Activated CD4-positive, alpha-beta T cell treated with anti-CD3 and anti-CD28 coated beads for 4 hours (primary cell): ENCODE measurements at regions not wholly inside any gene's neighbourhood (a gene's known extent, or its start where the extent isn't known, plus 50 kb on each side); places are given as distances from the start of the nearest gene placed in this dataset.

Source experiments
- DNase-seq, 2 donors: peaks; one replicate each; pipeline ENCODE4 v3.0.0-alpha.2; 2020

DNA sequence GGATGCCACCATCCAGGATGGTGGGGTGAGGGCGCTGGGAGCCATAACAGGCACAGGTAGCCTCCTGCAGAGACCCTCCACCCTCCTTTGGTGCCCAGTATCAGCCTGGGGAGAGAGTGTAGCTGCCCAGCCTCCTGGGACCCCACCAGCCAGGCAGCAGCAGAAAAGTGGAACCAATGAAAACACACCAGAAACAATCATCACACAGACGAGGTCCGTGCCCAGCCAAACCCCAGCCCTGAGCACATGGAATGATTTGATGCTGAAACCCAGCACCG, 285.1 kb downstream of the PTPRU start:
- DNase-seq: no peak

DNA sequence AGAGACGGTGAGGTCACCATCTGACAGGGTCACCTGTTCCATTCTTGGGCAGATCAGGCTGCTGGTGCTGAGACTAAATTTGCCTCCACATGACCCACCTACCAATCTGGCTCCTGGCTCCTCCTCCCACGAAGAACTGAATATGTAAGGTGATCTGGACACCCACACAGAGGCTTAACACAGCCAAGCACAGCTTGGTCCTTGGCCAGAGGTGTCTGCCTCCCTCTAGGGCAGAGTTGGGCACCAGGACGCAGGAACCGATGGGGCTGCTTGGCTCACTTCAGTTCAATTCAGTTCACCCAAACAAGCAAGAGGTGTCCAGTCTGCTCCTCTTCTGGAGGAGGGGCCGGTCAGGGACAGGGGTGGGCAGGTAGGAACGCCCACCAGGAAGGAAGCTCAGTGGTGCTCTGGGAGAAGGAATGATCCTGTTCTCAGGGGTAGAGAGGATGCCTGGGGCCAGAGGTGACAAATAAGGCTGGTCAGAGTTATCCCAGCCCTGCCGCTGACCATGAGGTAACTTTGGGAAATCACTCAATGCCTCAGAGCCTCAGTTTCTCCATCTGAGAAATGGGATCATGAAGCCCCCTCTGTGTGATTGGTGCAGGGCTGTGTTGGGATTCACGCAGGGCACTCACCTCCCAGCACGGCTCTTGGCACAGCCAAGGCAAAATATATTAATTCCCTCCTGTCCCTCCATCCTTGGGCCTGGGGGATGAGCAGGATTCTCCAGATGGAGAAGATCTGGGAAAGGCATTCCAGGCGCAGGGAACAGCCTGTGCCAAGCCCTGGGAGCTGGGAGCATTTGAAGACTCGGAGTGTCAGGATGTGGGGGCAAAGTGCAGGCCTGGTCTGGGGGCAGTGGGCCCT, 284.5 kb downstream of the PTPRU start:
- DNase-seq: no peak

DNA sequence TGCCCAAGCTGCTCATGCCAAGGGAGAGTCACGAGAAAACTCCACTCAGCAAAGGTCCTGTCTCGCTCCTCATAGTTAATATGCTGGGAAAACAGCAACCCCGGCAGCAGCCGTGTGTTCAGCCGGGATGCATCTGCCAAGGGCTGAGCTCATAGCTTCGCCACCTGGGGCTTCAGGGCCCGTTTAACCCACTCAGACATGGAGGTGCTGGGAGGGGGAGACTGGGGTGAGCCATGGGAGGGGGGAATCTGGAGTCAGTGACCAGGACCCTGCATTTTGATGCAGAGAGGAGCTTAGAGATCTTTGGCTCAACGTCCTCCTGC, 283.4 kb downstream of the PTPRU start:
- no peak for DNase-seq

DNA sequence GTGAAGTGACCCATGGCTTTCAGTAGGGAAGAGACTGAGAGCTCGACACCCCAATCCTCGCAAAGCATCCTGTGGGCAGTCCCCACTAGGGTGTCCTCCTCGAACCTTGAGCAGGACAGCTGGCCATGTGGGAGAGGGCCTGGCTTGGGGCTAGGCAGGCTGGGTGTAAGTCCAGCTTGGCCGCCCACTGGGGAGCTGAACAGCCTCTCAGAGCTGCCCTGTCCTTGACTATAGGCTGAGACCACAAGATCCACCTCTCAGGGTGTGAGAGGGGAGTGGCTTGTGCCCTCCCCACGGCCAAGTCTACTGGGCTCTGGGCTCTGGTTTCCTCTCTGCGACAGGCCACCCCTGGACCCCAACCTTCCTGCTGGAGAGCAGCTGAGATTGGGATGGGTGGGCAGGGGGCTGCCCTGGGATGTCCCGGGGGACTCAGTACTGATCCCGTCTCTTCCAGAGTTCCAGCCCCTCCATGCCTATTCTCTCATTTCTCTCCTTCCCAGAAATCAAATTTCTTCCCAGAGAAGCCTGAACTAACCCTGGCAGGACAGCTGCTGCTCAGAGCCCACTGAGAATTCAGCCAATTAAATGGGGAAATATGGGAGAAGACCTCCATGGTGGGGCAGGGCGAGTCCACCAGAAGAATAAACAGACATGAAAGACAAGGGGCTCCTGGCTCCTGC, 282.9 kb downstream of the PTPRU start:
- DNase-seq: no peak

DNA sequence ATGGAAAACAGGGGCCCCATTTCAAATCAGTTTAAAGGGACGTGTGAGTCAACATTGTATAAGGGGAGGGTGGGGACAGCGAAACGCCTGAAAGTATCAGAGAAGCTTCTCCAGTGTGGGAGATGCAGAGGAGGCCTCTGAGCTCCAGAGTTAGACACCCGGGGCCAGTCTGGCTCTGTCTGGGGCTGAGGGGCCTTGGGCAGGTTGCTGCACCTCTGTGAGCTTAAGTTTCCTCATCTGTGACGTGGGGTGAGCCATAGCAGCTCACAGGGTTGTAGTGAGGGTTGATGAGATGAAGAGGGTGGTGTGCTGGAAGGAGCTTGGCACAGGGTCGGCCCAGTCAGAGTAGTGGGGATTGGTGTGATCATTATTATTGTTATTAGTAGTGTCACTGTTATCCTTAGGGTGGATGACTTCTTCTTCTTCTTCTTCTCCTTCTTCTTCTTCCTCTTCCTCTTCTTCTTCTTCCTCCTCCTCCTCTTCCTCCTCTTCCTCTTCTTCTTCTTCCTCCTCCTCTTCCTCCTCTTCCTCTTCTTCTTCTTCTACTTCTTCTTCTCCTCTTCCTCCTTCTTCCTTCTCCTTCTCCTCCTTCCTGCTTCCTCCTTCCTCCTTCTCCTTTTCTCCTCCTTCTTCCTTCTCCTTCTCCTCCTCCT, 282.0 kb downstream of the PTPRU start:
- no peak for DNase-seq

DNA sequence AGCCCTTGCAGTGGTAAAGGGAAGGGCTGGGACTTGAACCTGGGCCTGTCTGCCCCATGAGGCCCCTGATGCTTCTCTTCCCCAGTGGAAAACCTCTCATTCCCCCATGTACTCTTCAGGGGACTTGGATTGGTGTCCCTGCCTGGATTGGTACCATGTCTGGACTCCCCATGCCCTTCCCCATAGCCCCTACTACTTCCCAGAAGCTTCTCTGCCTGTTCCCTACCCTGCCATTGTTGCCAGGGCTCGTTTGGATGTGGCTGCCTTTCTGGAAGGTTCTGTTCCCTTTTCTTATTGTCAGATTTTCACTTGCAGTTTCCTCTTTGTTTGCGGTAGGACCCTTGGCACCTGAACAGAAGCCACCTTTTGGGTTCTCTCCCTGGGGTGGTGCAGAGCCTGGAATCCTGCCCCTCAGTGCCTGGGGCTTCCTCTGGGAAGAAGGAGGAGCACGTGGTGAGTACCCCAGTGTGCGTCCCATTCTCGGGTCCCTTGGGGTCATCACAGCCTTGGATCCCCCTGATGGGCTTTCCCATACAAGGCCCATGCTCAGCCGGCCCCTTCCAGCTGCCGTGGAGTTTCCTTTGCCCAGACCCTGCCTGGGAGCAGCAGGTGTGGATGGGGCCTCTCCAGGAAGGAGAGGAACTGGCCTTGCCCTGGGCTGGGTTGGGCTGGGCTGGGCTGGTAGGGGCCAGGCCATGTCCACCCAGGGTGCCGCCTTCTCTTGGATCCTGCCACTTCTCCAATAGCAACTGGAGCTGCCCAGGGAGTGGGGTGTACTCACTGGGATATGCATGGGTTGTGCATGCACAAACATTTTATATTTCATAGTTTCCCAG, 281.1 kb downstream of the PTPRU start:
- DNase-seq: no peak

DNA sequence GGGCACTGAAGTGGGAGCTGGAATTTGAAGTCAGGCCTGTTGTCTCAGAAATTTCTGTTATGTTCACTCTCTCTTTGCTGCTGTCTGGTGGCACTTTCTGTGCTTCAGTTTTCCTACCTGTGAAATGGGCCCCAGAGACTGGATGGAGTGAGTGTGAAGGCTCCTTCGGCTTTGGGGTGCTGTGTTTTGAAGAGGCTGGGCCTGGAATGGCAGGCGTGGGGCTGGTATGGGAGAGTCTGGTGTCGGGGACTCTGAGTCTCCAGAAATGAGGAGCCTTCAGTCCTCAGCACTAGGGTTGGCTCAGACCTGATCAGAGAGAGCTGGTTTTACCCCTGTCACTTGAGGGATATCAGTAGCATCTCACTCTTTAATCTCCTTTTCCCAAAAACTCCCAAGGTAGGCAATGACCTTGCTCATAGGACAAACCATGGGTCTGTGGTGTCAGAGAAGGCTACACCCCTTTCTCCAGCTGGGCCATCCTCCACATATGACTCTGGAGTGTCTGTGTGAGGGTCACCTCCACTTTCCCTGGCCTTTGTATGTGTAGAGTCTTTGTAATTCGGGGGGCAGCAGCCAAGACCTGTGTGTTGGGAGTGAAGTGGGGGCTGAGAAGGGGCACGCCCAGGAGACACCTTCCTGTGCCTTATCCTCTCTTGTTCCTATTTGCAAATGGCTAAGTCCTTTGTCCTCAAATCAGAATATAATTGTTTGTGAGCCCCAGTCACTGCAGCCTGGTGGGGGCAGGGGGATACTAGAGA, 279.9 kb downstream of the PTPRU start:
- DNase-seq: no peak

DNA sequence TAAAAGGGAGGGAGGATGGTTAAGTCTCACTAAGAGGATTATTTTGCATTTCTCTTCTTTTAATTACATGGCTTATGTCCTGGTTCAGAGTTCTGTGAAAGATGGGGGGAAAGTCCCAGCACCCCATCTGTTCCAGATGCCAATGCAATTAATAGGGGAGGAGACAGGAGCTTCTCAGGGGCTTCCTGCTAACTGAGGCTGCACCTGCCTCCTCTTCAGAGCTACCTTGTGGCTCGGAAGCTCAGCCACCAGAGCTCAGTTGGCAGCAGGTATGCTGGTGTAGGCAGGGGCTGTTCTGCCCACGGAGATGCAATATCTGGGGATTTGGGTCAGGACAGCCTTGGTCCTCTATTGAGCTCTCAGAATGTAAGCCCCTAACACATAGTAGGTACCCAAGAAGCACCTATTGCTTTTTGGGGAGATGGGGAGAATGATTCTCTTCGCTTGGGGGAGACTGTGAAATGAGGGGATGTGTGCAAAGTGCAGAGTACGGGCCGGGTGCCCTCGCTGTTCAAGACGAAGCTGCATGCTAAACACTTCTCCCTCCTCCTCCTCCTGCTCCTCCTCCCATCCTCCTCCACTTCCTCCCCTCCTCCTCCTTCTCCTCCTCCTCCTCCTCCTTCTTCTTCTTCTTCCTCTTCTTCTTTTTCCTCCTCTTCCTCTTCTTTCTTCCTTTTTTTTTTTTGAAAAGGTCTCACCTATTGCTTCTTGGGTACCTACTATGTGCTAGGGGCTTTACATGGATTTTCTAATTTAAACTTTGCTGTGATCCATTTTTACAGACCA, 279.0 kb downstream of the PTPRU start:
- DNase-seq: no peak

DNA sequence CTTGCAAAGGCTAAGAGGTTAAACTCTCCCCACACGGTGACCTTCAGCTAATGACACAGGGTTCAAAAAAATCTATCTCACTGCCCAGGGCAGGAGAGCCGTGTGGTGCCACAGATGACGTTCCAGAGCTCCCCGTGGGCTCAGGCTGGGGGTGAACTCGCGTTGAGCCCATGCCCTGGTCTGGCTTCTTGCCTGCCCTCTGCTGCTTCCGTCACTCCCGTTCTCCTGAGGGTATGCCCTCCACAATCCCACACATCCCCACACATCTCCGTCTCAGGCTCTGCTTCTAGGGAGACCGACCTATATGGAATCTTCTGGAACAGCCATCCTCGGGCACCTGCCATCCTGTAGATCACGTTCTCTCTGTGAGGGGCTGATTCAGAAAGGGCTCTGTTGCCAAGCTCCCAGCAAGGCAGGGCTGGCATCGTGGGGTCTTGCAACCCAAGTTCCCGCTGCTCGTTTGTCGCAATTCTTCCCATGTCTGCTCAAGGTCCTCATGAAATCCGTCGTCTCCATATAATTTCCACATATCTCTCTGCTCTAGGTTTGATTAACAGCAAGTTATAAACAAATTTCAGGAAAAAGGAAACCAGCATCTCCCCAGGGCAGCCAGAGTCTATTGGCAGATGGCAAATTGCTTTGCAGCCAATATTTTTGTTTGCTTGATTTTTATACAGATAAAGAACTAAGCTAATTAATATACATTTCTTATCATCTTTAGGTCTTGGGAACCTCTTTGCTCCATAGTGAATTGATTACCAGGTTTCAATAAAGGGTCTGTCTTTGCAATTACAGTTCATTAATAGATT, 278.2 kb downstream of the PTPRU start:
- DNase-seq: no peak

DNA sequence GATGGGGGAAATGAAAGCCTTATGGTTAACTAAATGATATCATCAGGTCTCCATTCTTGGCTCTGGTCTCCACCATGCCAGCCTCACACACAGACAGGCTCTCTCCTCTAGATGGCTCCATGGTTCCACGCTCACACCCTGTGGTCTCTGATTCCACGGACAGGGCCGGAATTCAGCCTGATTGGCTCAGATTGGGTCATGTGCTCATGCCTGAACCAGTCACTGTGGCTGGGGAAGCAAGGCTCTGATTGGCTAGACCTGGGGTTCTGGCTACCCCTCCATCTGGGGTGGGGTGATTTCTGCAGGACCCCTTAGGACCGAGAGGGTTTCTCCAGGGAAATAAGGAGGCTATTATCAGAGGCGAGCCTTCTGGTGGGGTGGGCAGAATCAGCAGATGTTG, 277.0 kb downstream of the PTPRU start:
- DNase-seq: no peak

DNA sequence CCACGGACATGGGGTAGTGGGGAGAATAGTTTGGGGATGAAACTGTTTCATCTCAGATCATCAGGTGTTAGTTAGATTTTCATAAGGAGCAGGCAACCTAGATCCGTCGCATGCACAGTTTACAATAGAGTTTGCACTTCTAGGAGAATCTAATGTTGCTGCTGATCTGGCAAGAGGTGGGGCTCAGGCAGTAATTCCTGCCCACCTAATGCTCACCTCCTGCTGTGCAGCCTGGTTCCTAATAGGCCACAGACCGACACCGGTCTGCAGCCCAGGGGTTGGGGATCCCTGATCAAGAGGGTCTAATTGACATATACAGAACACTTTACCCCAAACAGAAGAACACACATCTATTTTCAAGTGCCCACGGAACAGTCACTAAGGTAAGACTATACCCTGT, 275.1 kb downstream of the PTPRU start:
- no peak for DNase-seq

DNA sequence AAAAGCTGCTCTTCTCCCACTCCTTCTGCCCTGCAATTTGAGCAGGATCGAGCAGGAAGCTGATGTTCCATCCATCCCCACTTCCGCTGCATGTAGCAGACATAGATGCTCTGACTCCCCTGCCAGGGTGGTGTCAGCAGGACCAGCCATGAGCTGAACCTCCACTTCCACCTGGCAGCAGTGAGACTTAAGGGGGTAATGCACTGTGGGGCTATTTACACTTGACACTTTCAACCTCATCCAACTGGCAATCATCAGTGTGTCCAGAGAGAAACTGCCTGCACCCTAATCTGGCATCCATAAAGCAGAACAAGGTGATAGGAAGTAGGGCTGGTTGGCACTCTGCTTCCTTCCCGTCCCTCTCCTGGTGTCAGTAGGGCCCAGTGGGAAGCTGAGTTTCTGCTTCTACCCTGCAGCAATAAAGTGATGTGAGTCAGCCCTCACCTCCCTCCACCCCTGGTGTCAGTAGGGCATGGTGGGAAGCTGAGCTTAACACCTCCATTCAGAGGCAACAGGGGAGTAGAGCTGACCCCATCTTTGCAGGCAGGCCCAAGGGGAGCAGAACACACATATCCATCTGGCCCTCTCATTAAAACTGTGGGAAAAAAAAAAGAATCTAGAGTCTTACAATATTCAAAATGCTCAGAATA, 272.3 kb downstream of the PTPRU start:
- DNase-seq: no peak

DNA sequence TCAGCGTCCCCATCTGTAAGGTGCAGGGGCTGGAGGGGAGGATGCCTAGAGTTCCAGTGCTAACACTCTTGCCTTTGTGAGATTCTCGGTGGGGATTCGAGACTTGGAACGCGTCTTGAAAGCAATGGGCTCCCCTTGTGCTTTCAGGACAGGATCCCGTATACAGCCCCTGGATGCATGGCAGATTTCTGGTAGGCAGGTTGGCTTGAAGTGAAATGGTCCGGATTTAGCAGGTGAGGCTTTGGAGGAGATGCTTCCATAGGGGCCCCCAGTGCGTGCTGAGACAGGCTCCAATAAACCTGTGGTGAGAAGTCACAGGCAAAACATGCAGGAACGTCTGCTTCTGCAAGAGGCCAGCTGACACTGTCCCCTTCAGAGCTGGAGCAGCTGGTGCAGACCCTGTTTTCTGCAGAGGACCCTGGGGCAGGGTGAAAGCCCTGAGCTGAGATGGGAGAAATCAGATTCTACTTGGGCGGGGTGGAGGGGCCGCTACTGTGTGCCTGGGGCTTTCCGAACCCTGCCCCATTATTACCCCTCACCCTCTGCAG, 270.4 kb downstream of the PTPRU start:
- no peak for DNase-seq

DNA sequence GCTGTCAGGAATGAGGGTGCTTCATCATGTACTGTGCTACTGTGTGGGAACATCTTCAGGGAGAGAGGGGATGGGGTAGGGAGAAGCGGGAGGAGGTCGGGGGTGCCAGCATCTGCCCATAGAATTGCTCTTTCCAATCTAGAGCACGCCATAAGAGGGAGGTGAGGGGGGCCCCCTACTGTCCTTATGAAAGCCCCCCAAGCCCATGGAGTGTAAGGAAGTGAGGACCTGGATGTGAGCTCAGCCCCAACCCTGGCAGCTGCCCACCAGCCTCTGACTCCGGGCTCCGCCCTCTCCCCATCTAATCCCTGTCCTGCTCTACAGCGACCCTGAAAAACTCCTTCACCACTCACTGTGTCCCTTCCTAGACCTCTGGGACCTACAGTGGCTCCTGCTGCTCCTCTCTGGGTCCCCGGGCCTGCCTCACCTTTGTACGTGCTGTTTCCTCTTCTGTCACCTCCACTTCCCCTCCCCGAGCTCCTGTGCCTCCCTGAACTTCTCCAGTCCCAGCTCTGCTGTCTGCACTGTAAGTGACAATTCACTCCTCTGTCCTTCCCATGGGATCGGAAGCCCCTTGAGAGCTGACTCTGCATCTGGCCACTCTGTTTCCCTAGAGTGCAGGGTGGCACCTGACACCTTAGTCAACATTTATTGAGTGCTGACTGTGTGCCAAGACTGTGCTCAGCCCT, 269.4 kb downstream of the PTPRU start:
- DNase-seq: no peak

DNA sequence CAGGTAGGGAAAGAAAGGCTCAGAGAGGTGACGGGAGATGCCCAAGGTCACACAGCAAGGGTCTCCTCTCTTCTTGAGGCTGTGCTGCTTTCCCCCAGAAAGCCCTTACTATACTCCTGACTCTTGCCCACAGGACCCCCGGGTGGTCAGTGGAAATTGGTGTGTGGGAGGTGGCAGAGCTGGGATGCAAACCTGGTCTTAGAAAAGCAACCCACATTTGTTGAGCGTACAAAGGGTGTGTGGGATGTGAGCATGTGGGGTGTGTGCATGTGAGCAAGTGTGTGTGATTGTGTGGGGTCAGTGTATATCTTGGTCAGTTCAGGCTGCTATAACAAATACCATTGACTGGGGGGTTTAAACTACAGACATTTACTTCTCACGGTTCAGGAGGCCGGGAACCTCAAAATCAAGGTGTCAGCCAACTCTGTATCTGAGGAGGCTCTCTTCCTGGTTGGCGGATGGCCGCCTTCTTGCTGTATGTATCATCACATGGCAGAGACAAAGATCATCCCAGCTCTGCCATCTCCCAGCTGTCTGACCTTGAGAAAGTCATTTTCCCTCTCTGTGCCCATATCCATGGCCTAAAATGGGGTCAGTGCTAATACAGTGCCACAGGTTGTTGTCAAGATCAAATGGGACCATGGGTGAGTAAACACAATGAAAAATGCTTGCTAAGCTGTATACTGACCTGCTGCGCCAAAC, 268.5 kb downstream of the PTPRU start:
- no peak for DNase-seq

DNA sequence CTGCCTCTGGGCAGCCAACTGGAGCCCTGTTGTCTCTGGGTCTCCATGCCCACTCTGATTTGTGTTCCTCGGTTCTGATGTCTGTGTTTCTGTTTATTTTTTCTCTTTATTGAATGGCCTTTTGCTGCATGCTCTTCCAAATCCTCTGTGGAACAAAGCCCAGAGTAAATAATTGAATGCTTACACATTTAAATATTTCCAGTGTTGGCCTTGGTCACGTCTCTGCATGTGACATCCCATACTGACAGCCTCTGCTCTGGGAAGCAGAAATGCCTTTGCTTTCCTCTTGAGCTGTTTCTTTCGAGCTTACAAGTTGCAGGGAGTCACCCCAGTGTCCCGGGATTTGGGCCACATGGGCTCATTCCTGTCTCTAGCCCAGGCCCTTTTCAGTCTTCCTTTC, 267.9 kb downstream of the PTPRU start:
- DNase-seq: no peak

DNA sequence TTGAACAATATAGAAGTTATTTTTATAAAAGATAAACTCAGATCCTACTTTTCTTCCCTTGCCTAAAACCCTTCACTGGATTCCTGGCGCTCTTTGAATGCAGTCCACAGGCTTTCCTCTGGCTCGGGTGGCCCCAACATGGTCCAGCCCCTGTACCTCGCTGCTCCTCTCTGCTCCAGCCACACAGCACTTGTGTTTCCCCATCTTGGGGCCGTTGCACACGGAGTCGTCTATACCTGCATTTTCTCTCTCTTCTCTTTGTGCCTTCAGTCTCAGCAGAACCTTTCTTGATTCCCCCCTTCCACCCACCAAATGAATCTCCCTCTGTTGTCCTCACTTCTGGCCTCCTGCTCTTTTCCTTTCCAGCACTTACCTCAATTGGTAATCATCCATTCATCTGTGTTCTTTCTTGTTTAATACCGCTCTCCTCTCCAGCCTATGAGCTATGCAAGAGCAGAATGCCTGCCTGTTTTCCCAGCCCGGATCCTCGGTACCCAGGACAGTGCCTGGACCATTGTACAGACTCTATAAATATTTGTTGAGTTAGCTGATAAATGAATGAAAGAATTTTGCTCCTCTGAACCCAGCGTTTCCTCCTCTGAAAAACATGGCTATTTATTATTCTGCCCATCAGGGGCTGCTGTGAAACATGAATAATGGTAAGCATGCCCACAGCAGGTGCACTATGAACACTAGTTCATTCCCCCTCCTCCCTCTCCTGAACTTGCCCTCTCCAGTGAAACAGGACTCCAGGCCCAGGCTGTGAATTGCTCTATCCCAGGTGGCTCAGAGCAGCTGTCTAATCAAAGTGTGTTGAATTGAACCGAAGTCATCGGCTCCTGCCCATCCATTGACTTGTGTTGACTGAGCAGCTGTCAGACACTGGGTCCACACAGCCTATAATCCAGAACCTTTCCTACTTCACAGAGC, 266.9 kb downstream of the PTPRU start:
- DNase-seq: no peak
